Heart right ventricle (tissue), 16 donors: ENCODE measurements at regions not wholly inside any gene's neighbourhood (a gene's known extent, or its start where the extent isn't known, plus 50 kb on each side); places are given as distances from the start of the nearest gene placed in this dataset.

ENCODE experiments used
- ATAC-seq, 8 donors: fragments of 200-7000 bp; cut with Tn5 transposase; one replicate each; pipeline ENCODE4 v1.9.1; 2020; ENCODE audit warnings: mild to moderate bottlenecking in 8 of 8, moderate library complexity in 8 of 8, moderate number of reproducible peaks in 1 of 8
- DNase-seq, 2 donors: peaks; one replicate each; pipeline ENCODE4 v3.0.0-alpha.2; 2020
- H3K27ac ChIP-seq, 10 donors: fragments of 200-600 bp; sonication (generic) in 2 of 10; one replicate each; pipeline versions ENCODE4 v1.5.0 to v1.8.0; 2020 to 2022; ENCODE audit warnings: mild to moderate bottlenecking in 3 of 10
- H3K27me3 ChIP-seq, 7 donors: fragments of 200-600 bp; one replicate each; pipeline ENCODE4 v1.8.0; 2021 to 2022; ENCODE audit warnings: mild to moderate bottlenecking in 2 of 7
- H3K36me3 ChIP-seq, 9 donors: fragments of 200-600 bp; sonication (generic) in 1 of 9; one replicate each; pipeline versions ENCODE4 v1.5.0 to v1.8.0; 2020 to 2022; ENCODE audit warnings: mild to moderate bottlenecking in 2 of 9
- H3K4me1 ChIP-seq, 9 donors: fragments of 200-600 bp; sonication (generic) in 1 of 9; one replicate each; pipeline versions ENCODE4 v1.5.0 to v1.8.0; 2020 to 2022; ENCODE audit warnings: mild to moderate bottlenecking in 4 of 9
- H3K4me3 ChIP-seq, 10 donors: fragments of 200-600 bp; sonication (generic) in 2 of 10; one replicate each; pipeline versions ENCODE4 v1.5.0 to v1.8.0; 2020 to 2022; ENCODE audit warnings: mild to moderate bottlenecking in 7 of 10, moderate library complexity in 2 of 10
- H3K9me3 ChIP-seq, 11 donors: fragments of 200-600 bp in 10 of 11; sonication (generic) in 2 of 11; one replicate each; pipeline versions ENCODE4 v1.5.0 to v1.8.0; 2013 to 2022; ENCODE audit warnings: mild to moderate bottlenecking in 2 of 11, control low read depth in 1 of 11, moderate library complexity in 1 of 11
- CTCF ChIP-seq, 9 donors: fragments of 200-600 bp; sonication (generic) in 2 of 9; IDR thresholded peaks; one replicate each; pipeline versions ENCODE4 v1.5.0 to v1.8.0; 2021 to 2022; ENCODE audit warnings: antibody characterized with exemption in 9 of 9, mild to moderate bottlenecking in 5 of 9, moderate library complexity in 1 of 9
- WGBS, 2 donors: extraction: QIAGEN DNeasy Blood & Tissue Kit; methylation state at CpG; one replicate each; pipeline ENCODE4 v1.1.7; 2013; ENCODE audit warnings: inconsistent platforms in 1 of 2; 5-methylcytosine and 5-hydroxymethylcytosine counted together
- intact Hi-C, 10 donors: fragments of 100-400 bp; cut with DNase I; formaldehyde crosslinking; loops; one replicate each; pipeline versions ENCODE4 v1.11.1 to v1.14.2; 2022
- donor health status: Arrhythmogenic right ventricular cardiomyopathy.
- donor health status: ischemic (EF 13 %, LVEDD 7.1; RV severe dilation, severe dysfunction).
- donor health status: healthy with polysubstance abuse.
- donor health status: DM: no; HTN: yes; CAD: no.
- donor health status: DM: no; HTN: no; CAD: no.
- donor health status: ischemic (EF 25% LVEDD 6.9; RV normal size, moderate dysfunction).
- donor health status: ischemic (EF 25% LVEDD 5.7; RV mildly dilated, moderate dysfunction).
- donor health status: healthy.
- donor health status: DM: yes; HTN: yes; CAD: no.
- donor health status: Ischemic cardiomyopathy.
- donor health status: ischemic (EF 35%, LVEDD 5.7; RV mildly dilated, moderate dysfunction).
- donor health status: nonischemic (EF 11% LVEDD 7.7; RV severe dilation, severe dysfunction).
- donor health status: DM: yes; HTN: yes; CAD: no.
- donor health status: PGD.
- donor health status: ischemic (EF 29% LVEDD 5.4; RV normal size, mild dysfunction).
- donor health status: nonischemic (EF 23%, LVEDD 6.1; RV moderate dilation, normal function).

GRCh38 chr11:127223633-127224032 lies 223.1 kb upstream of the KIRREL3 start:
- 79 to 87% methylated on average over 5 of the region's 5 CpGs for WGBS, 2 donors
- peaks cover 0 to 10% (median 0%) of the 10 kb centered on the region in 7 donors for H3K27me3 ChIP-seq
- ATAC-seq (no peak), DNase-seq (no peak)
- no peaks in the 10 kb centered on the region for H3K36me3 ChIP-seq
- H3K27ac ChIP-seq, result no peak overlapping the region
- no peak overlapping the region for H3K4me3 ChIP-seq
- H3K9me3 ChIP-seq, result no peaks in the 10 kb centered on the region
- no peaks in the 10 kb centered on the region for H3K4me1 ChIP-seq
- no peak for TF ChIP-seq CTCF (IDR thresholded peaks at IDR 0.05)
- intact Hi-C loops, result loop anchor here in 1 of 10 donors (2.0 kb wide), 1 partner anchor 31 kb away; no protein-coding TSS in a partner anchor

GRCh38 chr11:127223026-127223425 lies 222.5 kb upstream of the KIRREL3 start:
- H3K27me3 ChIP-seq, result peaks cover 0 to 10% (median 0%) of the 10 kb centered on the region in 7 donors
- H3K4me3 ChIP-seq, result no peak overlapping the region
- intact Hi-C loops, result no loop called here
- H3K9me3 ChIP-seq, result no peaks in the 10 kb centered on the region
- no peak overlapping the region for H3K27ac ChIP-seq
- DNase-seq, result no peak
- H3K4me1 ChIP-seq, result no peaks in the 10 kb centered on the region
- no peaks in the 10 kb centered on the region for H3K36me3 ChIP-seq
- no peak for ATAC-seq
- TF ChIP-seq CTCF (IDR thresholded peaks at IDR 0.05), result no peak
- 35 to 36% methylated on average over 1 of the region's 1 CpG for WGBS, 2 donors

- H3K27me3 ChIP-seq, result peaks cover 0 to 7% (median 0%) of the 10 kb centered on the region in 7 donors
- peaks cover 0 to 5% (median 0%) of the 10 kb centered on the region in 9 donors for H3K4me1 ChIP-seq
- ATAC-seq, result no peak
- H3K27ac ChIP-seq, result no peak overlapping the region
- no peak for TF ChIP-seq CTCF (IDR thresholded peaks at IDR 0.05)
- H3K4me3 ChIP-seq, result no peak overlapping the region
- intact Hi-C loops, result no loop called here
- 90 to 92% methylated on average over 2 of the region's 2 CpGs for WGBS, 2 donors
- H3K36me3 ChIP-seq, result no peaks in the 10 kb centered on the region
- no peaks in the 10 kb centered on the region for H3K9me3 ChIP-seq
- DNase-seq, result no peak
Observed at GRCh38 chr11:127219704-127220103, 219.1 kb upstream of the KIRREL3 start.

GRCh38 chr11:127218275-127218608 lies 217.7 kb upstream of the KIRREL3 start:
- peaks cover 0 to 7% (median 0%) of the 10 kb centered on the region in 7 donors for H3K27me3 ChIP-seq
- no peak overlapping the region for H3K4me3 ChIP-seq
- peaks cover 0 to 5% (median 0%) of the 10 kb centered on the region in 9 donors for H3K4me1 ChIP-seq
- peak in 2 of 8 donors; percentile 64 to 84 for ATAC-seq
- intact Hi-C loops, result no loop called here
- 38 to 59% methylated on average over 3 of the region's 3 CpGs for WGBS, 2 donors
- no peaks in the 10 kb centered on the region for H3K36me3 ChIP-seq
- no peaks in the 10 kb centered on the region for H3K9me3 ChIP-seq
- no peak for DNase-seq
- H3K27ac ChIP-seq, result peak overlapping the region in 1 of 10 donors; percentile 56
- TF ChIP-seq CTCF (IDR thresholded peaks at IDR 0.05), result no peak
